OCI-LY1 (cell line): ENCODE measurements at regions not wholly inside any gene's neighbourhood (a gene's known extent, or its start where the extent isn't known, plus 50 kb on each side); places are given as distances from the start of the nearest gene placed in this dataset.

Experiments used
- H2AFZ ChIP-seq: fragments of 200-600 bp; sonication (generic), shearing (Covaris generic); 2 replicates; pipeline ENCODE4 v1.6.0; 2014; ENCODE audit warnings: antibody characterized with exemption, mild to moderate bottlenecking, low read length
- H3F3A ChIP-seq: fragments of 200-600 bp; sonication (generic), shearing (Covaris generic); 2 replicates; pipeline ENCODE4 v1.6.0; 2014; ENCODE audit warnings: mild to moderate bottlenecking, antibody characterized with exemption, low read length, moderate library complexity; ENCODE audit not compliant: insufficient read depth
- H3K27ac ChIP-seq: fragments of 200-600 bp; sonication (generic); 2 replicates; pipeline ENCODE4 v1.5.1; 2014; ENCODE audit warnings: low read length, mixed run types, mild to moderate bottlenecking, low read depth; ENCODE audit not compliant: poor library complexity, severe bottlenecking
- H3K27me3 ChIP-seq: fragments of 200-600 bp; sonication (generic); 2 replicates; pipeline ENCODE4 v1.6.0; 2014; ENCODE audit warnings: antibody characterized with exemption, mild to moderate bottlenecking, low read length, moderate library complexity; ENCODE audit not compliant: insufficient read depth
- H3K36me3 ChIP-seq: fragments of 200-600 bp; sonication (generic); 2 replicates; pipeline ENCODE4 v1.6.1; 2014; ENCODE audit warnings: mild to moderate bottlenecking, antibody characterized with exemption, low read length, moderate library complexity, mixed read lengths; ENCODE audit not compliant: insufficient read depth
- H3K4me1 ChIP-seq: fragments of 200-600 bp; sonication (generic); 2 replicates; pipeline ENCODE4 v1.5.1; 2014; ENCODE audit warnings: mild to moderate bottlenecking, low read length, moderate library complexity; ENCODE audit not compliant: insufficient read depth, severe bottlenecking
- H3K4me2 ChIP-seq: fragments of 200-600 bp; sonication (generic), shearing (Covaris generic); 2 replicates; pipeline ENCODE4 v1.6.1; 2014; ENCODE audit warnings: low read length
- H3K4me3 ChIP-seq: fragments of 200-600 bp; sonication (generic); 2 replicates; pipeline ENCODE4 v1.5.1; 2014; ENCODE audit warnings: low read length, low read depth, mild to moderate bottlenecking, mixed read lengths; ENCODE audit not compliant: poor library complexity, severe bottlenecking
- H3K79me2 ChIP-seq: fragments of 200-600 bp; shearing (Covaris generic); 2 replicates; pipeline ENCODE4 v1.6.1; 2016; ENCODE audit warnings: mixed run types, low read length, mixed read lengths; ENCODE audit not compliant: insufficient read depth
- H3K9ac ChIP-seq: fragments of 200-600 bp; sonication (generic), shearing (Covaris generic); 2 replicates; pipeline ENCODE4 v1.6.1; 2014; ENCODE audit warnings: mild to moderate bottlenecking, low read length, mixed read lengths
- H3K9me2 ChIP-seq: fragments of 200-600 bp; sonication (generic), shearing (Covaris generic); 2 replicates; pipeline ENCODE4 v1.6.1; 2014; ENCODE audit warnings: low read depth, mild to moderate bottlenecking, low read length, mixed read lengths
- H3K9me3 ChIP-seq: fragments of 200-600 bp; shearing (Covaris generic); 2 replicates; pipeline ENCODE4 v1.6.1; 2014; ENCODE audit warnings: low read length, mixed read lengths
- H4K20me1 ChIP-seq: fragments of 200-600 bp; sonication (generic), shearing (Covaris generic); 2 replicates; pipeline ENCODE4 v1.6.0; 2016; ENCODE audit warnings: mild to moderate bottlenecking, low read length; ENCODE audit not compliant: insufficient read depth
- CTCF ChIP-seq: fragments of 200-600 bp; sonication (generic), shearing (Covaris generic); IDR thresholded peaks from 2 replicates; pipeline ENCODE4 v1.5.1; 2017; ENCODE audit warnings: mild to moderate bottlenecking, antibody characterized with exemption, low read length, moderate library complexity, mixed read lengths
- EZH2 ChIP-seq: fragments of 200-600 bp; sonication (generic), shearing (Covaris generic); IDR thresholded peaks from 2 replicates; pipeline ENCODE4 v1.8.0; 2017; ENCODE audit warnings: borderline replicate concordance, mixed run types, mild to moderate bottlenecking, antibody characterized with exemption, low read length, moderate library complexity, mixed read lengths

- no peaks in the 10 kb centered on the region for H3K27me3 ChIP-seq
- no peak overlapping the region for H3K9ac ChIP-seq
- H3K9me2 ChIP-seq = no peaks in the 10 kb centered on the region
- H4K20me1 ChIP-seq = no peaks in the 10 kb centered on the region
- no peak overlapping the region for H2AFZ ChIP-seq
- no peak overlapping the region for H3K27ac ChIP-seq
- H3F3A ChIP-seq = no peaks in the 10 kb centered on the region
- no peaks in the 10 kb centered on the region for H3K9me3 ChIP-seq
- H3K4me2 ChIP-seq = no peak overlapping the region
- no peaks in the 10 kb centered on the region for H3K79me2 ChIP-seq
- no peak overlapping the region for H3K4me3 ChIP-seq
- H3K4me1 ChIP-seq = no peaks in the 10 kb centered on the region
- no peak for TF ChIP-seq CTCF
- no peaks in the 10 kb centered on the region for H3K36me3 ChIP-seq
These were observed 311.9 kb downstream of the METTL15 start for GRCh38 chr11:28420099-28420498.

- H3K9ac ChIP-seq = no peak overlapping the region
- no peaks in the 10 kb centered on the region for H3K27me3 ChIP-seq
- no peaks in the 10 kb centered on the region for H3K79me2 ChIP-seq
- H3K9me3 ChIP-seq = no peaks in the 10 kb centered on the region
- no peak overlapping the region for H3K4me2 ChIP-seq
- H3K36me3 ChIP-seq = no peaks in the 10 kb centered on the region
- H3K9me2 ChIP-seq = no peaks in the 10 kb centered on the region
- H4K20me1 ChIP-seq = no peaks in the 10 kb centered on the region
- H3K4me3 ChIP-seq = no peak overlapping the region
- no peaks in the 10 kb centered on the region for H3K4me1 ChIP-seq
- no peaks in the 10 kb centered on the region for H3F3A ChIP-seq
- H2AFZ ChIP-seq = no peak overlapping the region
- no peak overlapping the region for H3K27ac ChIP-seq
- no peak for TF ChIP-seq EZH2
- TF ChIP-seq CTCF = no peak
These were observed 309.6 kb downstream of the METTL15 start for GRCh38 chr11:28417601-28418323.

- TF ChIP-seq CTCF (no peak), EZH2 (no peak)
- H3F3A ChIP-seq = no peaks in the 10 kb centered on the region
- no peaks in the 10 kb centered on the region for H4K20me1 ChIP-seq
- H2AFZ ChIP-seq = no peak overlapping the region
- H3K27ac ChIP-seq = no peak overlapping the region
- no peaks in the 10 kb centered on the region for H3K36me3 ChIP-seq
- H3K4me1 ChIP-seq = no peaks in the 10 kb centered on the region
- no peak overlapping the region for H3K9ac ChIP-seq
- no peaks in the 10 kb centered on the region for H3K9me2 ChIP-seq
- no peak overlapping the region for H3K4me3 ChIP-seq
- H3K79me2 ChIP-seq = no peaks in the 10 kb centered on the region
- H3K4me2 ChIP-seq = no peak overlapping the region
- no peaks in the 10 kb centered on the region for H3K27me3 ChIP-seq
- H3K9me3 ChIP-seq = no peaks in the 10 kb centered on the region
These were observed 303.8 kb downstream of the METTL15 start for GRCh38 chr11:28412029-28412428.
